ENCODE measurements at regions not wholly inside any gene's neighbourhood (a gene's known extent, or its start where the extent isn't known, plus 50 kb on each side); places are given as distances from the start of the nearest gene placed in this dataset.

DNA sequence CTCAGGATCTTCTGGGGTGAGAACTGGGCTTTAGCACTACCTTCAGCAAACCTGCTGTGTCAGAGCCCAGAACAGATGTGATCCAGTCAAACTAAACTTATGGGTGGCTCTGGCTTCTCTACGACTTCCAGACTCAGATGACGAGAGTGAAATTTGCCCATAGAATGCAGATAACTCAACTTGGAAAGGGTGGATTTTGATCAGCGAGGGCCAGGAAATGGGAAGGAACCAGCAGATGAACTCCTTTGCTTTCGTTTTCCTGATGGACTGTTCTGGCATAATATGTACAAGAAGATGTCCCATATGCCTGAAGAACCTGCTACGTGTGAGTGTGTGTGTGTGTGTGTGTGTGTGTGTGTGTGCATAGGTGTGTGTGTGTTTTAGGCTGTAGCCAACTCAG is 132.0 kb upstream of the MOCS2 start:
- intact Hi-C loops (cut with DNase I): no loop called here
- TF ChIP-seq, protein P1, sequence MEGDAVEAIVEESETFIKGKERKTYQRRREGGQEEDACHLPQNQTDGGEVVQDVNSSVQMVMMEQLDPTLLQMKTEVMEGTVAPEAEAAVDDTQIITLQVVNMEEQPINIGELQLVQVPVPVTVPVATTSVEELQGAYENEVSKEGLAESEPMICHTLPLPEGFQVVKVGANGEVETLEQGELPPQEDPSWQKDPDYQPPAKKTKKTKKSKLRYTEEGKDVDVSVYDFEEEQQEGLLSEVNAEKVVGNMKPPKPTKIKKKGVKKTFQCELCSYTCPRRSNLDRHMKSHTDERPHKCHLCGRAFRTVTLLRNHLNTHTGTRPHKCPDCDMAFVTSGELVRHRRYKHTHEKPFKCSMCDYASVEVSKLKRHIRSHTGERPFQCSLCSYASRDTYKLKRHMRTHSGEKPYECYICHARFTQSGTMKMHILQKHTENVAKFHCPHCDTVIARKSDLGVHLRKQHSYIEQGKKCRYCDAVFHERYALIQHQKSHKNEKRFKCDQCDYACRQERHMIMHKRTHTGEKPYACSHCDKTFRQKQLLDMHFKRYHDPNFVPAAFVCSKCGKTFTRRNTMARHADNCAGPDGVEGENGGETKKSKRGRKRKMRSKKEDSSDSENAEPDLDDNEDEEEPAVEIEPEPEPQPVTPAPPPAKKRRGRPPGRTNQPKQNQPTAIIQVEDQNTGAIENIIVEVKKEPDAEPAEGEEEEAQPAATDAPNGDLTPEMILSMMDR (IDR thresholded peaks at IDR 0.05): no peak
- Histone ChIP-seq H3K27me3 (no peaks in the 10 kb centered on the region), H3K4me1 (no peaks in the 10 kb centered on the region), H3K9me3 (no peaks in the 10 kb centered on the region), H3K4me3 (no peak overlapping the region), H3K27ac (no peak overlapping the region), H3K36me3 (no peaks in the 10 kb centered on the region)
- FAIRE-seq: no peak
- no peak for ATAC-seq
- WGBS, 2 donors: 68 to 69% methylated on average over 5 of the region's 5 CpGs
- no peak for DNase-seq

DNA sequence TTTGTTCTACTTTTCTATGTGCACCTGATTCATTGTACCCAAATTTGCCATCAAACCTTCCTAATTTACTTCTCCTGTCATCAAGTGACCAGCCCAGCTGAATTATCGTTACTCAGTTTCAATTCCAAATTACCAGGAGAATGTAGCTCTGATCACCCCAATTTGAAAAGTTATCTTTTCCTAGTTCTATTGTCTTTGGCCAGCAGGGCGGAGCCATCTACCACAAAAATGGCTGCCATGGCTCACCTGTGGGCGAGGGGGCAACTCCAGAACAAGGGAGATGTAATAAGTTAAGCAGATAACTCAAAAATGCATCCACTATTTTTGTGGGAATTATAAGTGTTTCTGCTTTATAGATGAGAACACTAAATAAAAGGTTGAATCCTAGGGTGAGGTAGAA is 133.8 kb upstream of the MOCS2 start:
- H3K4me1 ChIP-seq: no peaks in the 10 kb centered on the region
- TF ChIP-seq, protein P1 (IDR thresholded peaks at IDR 0.05): no peak
- no peaks in the 10 kb centered on the region for H3K27me3 ChIP-seq
- H3K4me3 ChIP-seq: no peak overlapping the region
- no peaks in the 10 kb centered on the region for H3K9me3 ChIP-seq
- H3K27ac ChIP-seq: no peak overlapping the region
- DNase-seq (no peak), ATAC-seq (no peak), FAIRE-seq (no peak)
- WGBS, 2 donors: 62 to 64% methylated on average over 3 of the region's 3 CpGs
- no peaks in the 10 kb centered on the region for H3K36me3 ChIP-seq
- intact Hi-C loops (cut with DNase I): no loop called here

DNA sequence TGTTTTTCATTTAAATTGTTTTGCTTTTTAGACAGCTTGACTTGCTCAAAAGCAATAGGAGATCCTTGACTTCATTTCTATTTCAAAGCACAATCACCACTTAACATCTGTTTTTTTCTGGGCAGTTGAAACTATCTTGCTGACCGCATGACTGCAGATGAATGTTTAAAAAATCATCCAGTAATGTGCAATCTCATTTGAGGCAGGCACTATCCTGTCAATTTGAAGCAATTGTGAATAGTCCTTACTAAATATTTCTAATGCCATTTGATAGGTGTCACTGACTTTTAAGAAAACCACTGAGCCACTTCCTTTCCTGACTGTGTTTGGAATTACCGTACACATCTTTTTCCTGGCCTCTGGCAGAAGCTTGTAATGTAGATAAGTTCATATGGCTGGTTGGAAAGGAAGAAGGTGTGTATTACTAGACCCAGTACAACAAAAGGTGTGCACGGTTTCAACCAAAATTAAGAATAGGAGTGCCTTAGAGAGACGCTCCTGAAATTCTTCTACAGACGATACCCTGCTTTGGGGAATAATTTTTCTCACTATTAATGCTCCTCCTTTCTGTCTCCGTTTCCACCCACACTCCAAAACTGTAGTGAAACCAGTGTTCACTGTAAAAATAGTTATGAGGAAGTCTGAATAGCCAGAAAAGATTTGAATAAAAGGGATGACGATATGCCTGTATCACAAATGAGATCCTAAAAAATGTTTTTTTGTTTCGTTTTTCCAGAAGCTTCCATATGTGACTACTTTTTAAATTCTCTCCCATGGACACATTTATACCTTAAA is 136.7 kb upstream of the MOCS2 start:
- intact Hi-C loops (cut with DNase I): no loop called here
- H3K27me3 ChIP-seq: no peaks in the 10 kb centered on the region
- ATAC-seq (peak in 1 of 4 donors; percentile 18), DNase-seq (no peak), FAIRE-seq (no peak)
- WGBS, 2 donors: 63 to 72% methylated on average over 8 of the region's 8 CpGs
- no peak overlapping the region for H3K27ac ChIP-seq
- TF ChIP-seq, protein P1 (IDR thresholded peaks at IDR 0.05): no peak
- no peaks in the 10 kb centered on the region for H3K9me3 ChIP-seq
- no peaks in the 10 kb centered on the region for H3K4me1 ChIP-seq
- H3K4me3 ChIP-seq: no peak overlapping the region
- no peaks in the 10 kb centered on the region for H3K36me3 ChIP-seq

DNA sequence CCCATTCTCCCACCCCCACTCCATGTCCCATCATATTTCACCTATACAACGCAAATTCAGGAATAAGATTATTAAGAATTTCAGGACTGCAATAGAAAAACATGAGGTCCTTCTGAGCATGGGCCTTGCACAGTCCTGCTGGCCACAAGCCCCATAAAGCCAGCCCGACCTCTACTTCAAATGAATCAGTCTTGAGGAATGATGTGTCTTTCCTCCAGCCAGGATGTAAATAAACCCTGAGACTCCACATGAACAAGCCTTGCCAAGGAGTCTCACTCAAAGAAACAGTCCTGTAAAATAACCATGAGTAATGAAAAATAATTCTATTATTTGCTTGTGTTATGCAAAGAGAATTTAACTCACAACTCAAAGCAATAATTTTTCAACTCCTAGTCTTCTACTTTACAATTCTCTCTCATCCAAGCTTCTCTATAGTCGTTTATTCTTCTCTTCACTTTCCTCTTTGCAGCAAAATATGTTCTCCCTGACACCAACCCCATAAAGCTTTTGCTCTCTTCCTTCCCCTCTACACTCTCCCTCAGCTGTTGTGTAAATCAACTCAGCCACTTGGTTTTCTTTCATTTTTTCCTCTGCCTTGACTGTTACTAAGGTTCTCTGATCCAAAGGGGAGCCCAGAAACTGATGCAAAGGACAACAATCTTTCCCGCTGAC is 140.1 kb upstream of the MOCS2 start:
- 59 to 60% methylated on average over 4 of the region's 4 CpGs for WGBS, 2 donors
- Histone ChIP-seq H3K9me3 (no peaks in the 10 kb centered on the region), H3K27ac (no peak overlapping the region), H3K4me3 (no peak overlapping the region), H3K4me1 (no peaks in the 10 kb centered on the region), H3K36me3 (no peaks in the 10 kb centered on the region), H3K27me3 (no peaks in the 10 kb centered on the region)
- intact Hi-C loops (cut with DNase I): no loop called here
- FAIRE-seq (no peak), ATAC-seq (no peak), DNase-seq (no peak)
- TF ChIP-seq, protein P1 (IDR thresholded peaks at IDR 0.05): no peak

DNA sequence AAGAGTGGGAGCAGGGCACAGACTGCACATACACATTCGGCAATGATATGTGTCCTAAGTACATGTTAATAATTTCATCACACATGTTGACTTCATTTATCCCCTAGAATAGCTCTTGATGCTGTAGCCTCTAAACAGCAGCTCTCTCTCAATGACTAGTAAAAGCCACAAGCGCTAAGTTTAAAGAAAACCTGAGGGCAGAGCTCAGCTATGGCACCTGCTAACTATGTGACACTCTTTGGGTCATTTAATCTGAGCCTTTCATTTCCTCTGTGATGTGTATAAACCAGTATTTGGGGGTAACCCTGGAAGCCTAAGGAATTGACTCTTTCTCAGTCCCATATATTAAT is 140.6 kb upstream of the MOCS2 start:
- DNase-seq: no peak
- Histone ChIP-seq H3K4me3 (no peak overlapping the region), H3K36me3 (no peaks in the 10 kb centered on the region), H3K27ac (no peak overlapping the region), H3K27me3 (no peaks in the 10 kb centered on the region), H3K9me3 (no peaks in the 10 kb centered on the region), H3K4me1 (no peaks in the 10 kb centered on the region)
- ATAC-seq: no peak
- intact Hi-C loops (cut with DNase I): no loop called here
- 85 to 87% methylated on average over 2 of the region's 2 CpGs for WGBS, 2 donors
- TF ChIP-seq, protein P1 (IDR thresholded peaks at IDR 0.05): no peak
- no peak for FAIRE-seq
